ENCODE measurements at regions not wholly inside any gene's neighbourhood (a gene's known extent, or its start where the extent isn't known, plus 50 kb on each side); places are given as distances from the start of the nearest gene placed in this dataset.

DNA sequence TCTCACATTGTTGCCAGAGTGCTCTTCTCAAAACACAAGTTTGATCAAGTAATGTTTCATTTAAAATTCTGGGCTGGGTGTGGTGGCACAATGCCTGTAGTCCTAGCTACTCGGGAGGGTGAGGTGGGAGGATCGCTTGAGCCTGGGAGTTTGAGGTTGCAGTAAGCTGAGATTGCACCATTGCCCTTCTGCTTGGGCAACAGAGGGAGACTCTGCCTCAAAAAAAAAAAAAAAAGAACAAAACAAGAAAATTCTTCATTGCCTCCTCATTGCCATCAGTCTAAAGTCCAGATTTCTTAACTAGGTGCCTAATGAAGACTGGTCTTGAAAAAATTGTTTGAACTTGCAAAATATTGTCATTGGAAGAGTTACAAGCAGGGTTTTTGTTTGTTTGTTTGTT is 120.1 kb downstream of the MFAP3L start (continued):
- TF ChIP-seq, protein P1, sequence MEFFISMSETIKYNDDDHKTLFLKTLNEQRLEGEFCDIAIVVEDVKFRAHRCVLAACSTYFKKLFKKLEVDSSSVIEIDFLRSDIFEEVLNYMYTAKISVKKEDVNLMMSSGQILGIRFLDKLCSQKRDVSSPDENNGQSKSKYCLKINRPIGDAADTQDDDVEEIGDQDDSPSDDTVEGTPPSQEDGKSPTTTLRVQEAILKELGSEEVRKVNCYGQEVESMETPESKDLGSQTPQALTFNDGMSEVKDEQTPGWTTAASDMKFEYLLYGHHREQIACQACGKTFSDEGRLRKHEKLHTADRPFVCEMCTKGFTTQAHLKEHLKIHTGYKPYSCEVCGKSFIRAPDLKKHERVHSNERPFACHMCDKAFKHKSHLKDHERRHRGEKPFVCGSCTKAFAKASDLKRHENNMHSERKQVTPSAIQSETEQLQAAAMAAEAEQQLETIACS (CRISPR knock-in tag; IDR thresholded peaks at IDR 0.05) = no peak
- no peak for TF ChIP-seq MBNL3 (CRISPR knock-in tag; conservative IDR thresholded peaks at IDR 0.05)
- TF ChIP-seq, protein P2, sequence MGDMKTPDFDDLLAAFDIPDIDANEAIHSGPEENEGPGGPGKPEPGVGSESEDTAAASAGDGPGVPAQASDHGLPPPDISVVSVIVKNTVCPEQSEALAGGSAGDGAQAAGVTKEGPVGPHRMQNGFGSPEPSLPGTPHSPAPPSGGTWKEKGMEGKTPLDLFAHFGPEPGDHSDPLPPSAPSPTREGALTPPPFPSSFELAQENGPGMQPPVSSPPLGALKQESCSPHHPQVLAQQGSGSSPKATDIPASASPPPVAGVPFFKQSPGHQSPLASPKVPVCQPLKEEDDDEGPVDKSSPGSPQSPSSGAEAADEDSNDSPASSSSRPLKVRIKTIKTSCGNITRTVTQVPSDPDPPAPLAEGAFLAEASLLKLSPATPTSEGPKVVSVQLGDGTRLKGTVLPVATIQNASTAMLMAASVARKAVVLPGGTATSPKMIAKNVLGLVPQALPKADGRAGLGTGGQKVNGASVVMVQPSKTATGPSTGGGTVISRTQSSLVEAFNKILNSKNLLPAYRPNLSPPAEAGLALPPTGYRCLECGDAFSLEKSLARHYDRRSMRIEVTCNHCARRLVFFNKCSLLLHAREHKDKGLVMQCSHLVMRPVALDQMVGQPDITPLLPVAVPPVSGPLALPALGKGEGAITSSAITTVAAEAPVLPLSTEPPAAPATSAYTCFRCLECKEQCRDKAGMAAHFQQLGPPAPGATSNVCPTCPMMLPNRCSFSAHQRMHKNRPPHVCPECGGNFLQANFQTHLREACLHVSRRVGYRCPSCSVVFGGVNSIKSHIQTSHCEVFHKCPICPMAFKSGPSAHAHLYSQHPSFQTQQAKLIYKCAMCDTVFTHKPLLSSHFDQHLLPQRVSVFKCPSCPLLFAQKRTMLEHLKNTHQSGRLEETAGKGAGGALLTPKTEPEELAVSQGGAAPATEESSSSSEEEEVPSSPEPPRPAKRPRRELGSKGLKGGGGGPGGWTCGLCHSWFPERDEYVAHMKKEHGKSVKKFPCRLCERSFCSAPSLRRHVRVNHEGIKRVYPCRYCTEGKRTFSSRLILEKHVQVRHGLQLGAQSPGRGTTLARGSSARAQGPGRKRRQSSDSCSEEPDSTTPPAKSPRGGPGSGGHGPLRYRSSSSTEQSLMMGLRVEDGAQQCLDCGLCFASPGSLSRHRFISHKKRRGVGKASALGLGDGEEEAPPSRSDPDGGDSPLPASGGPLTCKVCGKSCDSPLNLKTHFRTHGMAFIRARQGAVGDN (CRISPR knock-in tag; IDR thresholded peaks at IDR 0.05) = no peak
- TF ChIP-seq CEBPB (IDR thresholded peaks at IDR 0.05; ENCODE audit: borderline replicate concordance, low read depth, low read length) = peak; percentile 67; the same call in 1 of the 2 replicates
- no peak for TF ChIP-seq ZNF331 (CRISPR knock-in tag; IDR thresholded peaks at IDR 0.05)
- TF ChIP-seq, protein P3, sequence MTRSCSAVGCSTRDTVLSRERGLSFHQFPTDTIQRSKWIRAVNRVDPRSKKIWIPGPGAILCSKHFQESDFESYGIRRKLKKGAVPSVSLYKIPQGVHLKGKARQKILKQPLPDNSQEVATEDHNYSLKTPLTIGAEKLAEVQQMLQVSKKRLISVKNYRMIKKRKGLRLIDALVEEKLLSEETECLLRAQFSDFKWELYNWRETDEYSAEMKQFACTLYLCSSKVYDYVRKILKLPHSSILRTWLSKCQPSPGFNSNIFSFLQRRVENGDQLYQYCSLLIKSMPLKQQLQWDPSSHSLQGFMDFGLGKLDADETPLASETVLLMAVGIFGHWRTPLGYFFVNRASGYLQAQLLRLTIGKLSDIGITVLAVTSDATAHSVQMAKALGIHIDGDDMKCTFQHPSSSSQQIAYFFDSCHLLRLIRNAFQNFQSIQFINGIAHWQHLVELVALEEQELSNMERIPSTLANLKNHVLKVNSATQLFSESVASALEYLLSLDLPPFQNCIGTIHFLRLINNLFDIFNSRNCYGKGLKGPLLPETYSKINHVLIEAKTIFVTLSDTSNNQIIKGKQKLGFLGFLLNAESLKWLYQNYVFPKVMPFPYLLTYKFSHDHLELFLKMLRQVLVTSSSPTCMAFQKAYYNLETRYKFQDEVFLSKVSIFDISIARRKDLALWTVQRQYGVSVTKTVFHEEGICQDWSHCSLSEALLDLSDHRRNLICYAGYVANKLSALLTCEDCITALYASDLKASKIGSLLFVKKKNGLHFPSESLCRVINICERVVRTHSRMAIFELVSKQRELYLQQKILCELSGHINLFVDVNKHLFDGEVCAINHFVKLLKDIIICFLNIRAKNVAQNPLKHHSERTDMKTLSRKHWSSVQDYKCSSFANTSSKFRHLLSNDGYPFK (CRISPR knock-in tag; IDR thresholded peaks at IDR 0.05; ENCODE audit: borderline replicate concordance) = no peak
- TF ChIP-seq, protein P4, sequence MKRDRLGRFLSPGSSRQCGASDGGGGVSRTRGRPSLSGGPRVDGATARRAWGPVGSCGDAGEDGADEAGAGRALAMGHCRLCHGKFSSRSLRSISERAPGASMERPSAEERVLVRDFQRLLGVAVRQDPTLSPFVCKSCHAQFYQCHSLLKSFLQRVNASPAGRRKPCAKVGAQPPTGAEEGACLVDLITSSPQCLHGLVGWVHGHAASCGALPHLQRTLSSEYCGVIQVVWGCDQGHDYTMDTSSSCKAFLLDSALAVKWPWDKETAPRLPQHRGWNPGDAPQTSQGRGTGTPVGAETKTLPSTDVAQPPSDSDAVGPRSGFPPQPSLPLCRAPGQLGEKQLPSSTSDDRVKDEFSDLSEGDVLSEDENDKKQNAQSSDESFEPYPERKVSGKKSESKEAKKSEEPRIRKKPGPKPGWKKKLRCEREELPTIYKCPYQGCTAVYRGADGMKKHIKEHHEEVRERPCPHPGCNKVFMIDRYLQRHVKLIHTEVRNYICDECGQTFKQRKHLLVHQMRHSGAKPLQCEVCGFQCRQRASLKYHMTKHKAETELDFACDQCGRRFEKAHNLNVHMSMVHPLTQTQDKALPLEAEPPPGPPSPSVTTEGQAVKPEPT (CRISPR knock-in tag; IDR thresholded peaks at IDR 0.05; ENCODE audit: low read depth) = no peak
- TF ChIP-seq HIVEP1 (CRISPR knock-in tag; IDR thresholded peaks at IDR 0.05) = no peak
- no peak for TF ChIP-seq TP53 (CRISPR knock-in tag; conservative IDR thresholded peaks at IDR 0.05)
- no peak for TF ChIP-seq SMARCC2 (IDR thresholded peaks at IDR 0.05)

Measured in HepG2 (cell line).